ENCODE measurements at regions not wholly inside any gene's neighbourhood (a gene's known extent, or its start where the extent isn't known, plus 50 kb on each side); places are given as distances from the start of the nearest gene placed in this dataset.

- no peak for TF ChIP-seq CTCF (IDR thresholded peaks at IDR 0.05 in 4 of 5, conservative IDR thresholded peaks at IDR 0.05 in 1 of 5)
- no peak for TF ChIP-seq POLR2A (IDR thresholded peaks at IDR 0.05)
Observed at GRCh38 chrY:7697506-7697905, 786.0 kb upstream of the AMELY start.

All from gastrocnemius medialis (tissue), 4 donors.